HEK293 (cell line): ENCODE measurements at regions not wholly inside any gene's neighbourhood (a gene's known extent, or its start where the extent isn't known, plus 50 kb on each side); places are given as distances from the start of the nearest gene placed in this dataset.

Experiments
- CTCF ChIA-PET: fragments of 350-600 bp; formaldehyde crosslinking; extraction: SDS; loops from one replicate; lab custom pipeline; 2021; ENCODE audit warnings: antibody characterized with exemption; lab: Yijun Ruan, JAX
- POLR2A ChIA-PET: fragments of 300-600 bp; formaldehyde crosslinking; extraction: SDS; loops from one replicate; lab custom pipeline; 2020; ENCODE audit warnings: antibody characterized with exemption, inconsistent platforms; lab: Yijun Ruan, JAX
- H3K27ac ChIP-seq: fragments of 200-500 bp; sonication (Bioruptor generic); 2 replicates; pipeline ENCODE4 v1.5.1; 2014; ENCODE audit warnings: low read depth, low read length, control low read depth, inconsistent platforms; ENCODE audit errors: extremely low read depth
- H3K36me3 ChIP-seq, 2 experiments: fragments of 200-500 bp in 1 of 2; sonication (Bioruptor generic) in 1 of 2; 1 replicate in 1 of 2; 2 replicates in 1 of 2; pipeline ENCODE4 v1.5.1; 2014 to 2017; ENCODE audit warnings: inconsistent platforms in 2 of 2, low read length in 2 of 2; ENCODE audit not compliant: control insufficient read depth in 2 of 2, insufficient read depth in 1 of 2
- H3K4me1 ChIP-seq: fragments of 200-500 bp; sonication (Bioruptor generic); 2 replicates; pipeline ENCODE4 v1.5.1; 2014; ENCODE audit warnings: mild to moderate bottlenecking, low read length, inconsistent platforms; ENCODE audit not compliant: control insufficient read depth, insufficient read depth
- H3K4me3 ChIP-seq: 2 replicates; pipeline ENCODE4 v1.5.1; 2011; ENCODE audit warnings: low read depth, mild to moderate bottlenecking, control low read depth, low read length, moderate library complexity
- H3K9me3 ChIP-seq: fragments of 200-500 bp; sonication (Bioruptor generic); 2 replicates; pipeline ENCODE4 v1.5.1; 2014; ENCODE audit warnings: low read depth, low read length, inconsistent platforms; ENCODE audit not compliant: control insufficient read depth, insufficient read depth
- AEBP2 ChIP-seq: fragments of 450-650 bp; formaldehyde crosslinking; IDR thresholded peaks from 2 replicates; pipeline ENCODE4 v1.5.1; 2016; ENCODE audit warnings: missing biosample characterization, missing genetic modification characterization, borderline replicate concordance
- BCL11A ChIP-seq: fragments of 450-650 bp; formaldehyde crosslinking; IDR thresholded peaks from 2 replicates; pipeline ENCODE4 v1.5.1; 2016; ENCODE audit warnings: low read depth, missing biosample characterization, missing genetic modification characterization
- EGR2 ChIP-seq: fragments of 450-650 bp; formaldehyde crosslinking; IDR thresholded peaks from 2 replicates; pipeline ENCODE4 v1.5.1; 2016; ENCODE audit warnings: low read depth, missing biosample characterization, missing genetic modification characterization
- GFI1B ChIP-seq: fragments of 450-650 bp; formaldehyde crosslinking; IDR thresholded peaks from 2 replicates; pipeline ENCODE4 v1.5.1; 2016; ENCODE audit warnings: missing biosample characterization, missing genetic modification characterization
- GLI4 ChIP-seq: fragments of 450-650 bp; formaldehyde crosslinking; IDR thresholded peaks from 2 replicates; pipeline ENCODE4 v1.5.1; 2016; ENCODE audit warnings: missing biosample characterization, missing genetic modification characterization
- KLF10 ChIP-seq: fragments of 450-650 bp; IDR thresholded peaks from 2 replicates; pipeline ENCODE4 v1.5.1; 2018; ENCODE audit warnings: missing biosample characterization, mild to moderate bottlenecking, missing genetic modification characterization
- KLF16 ChIP-seq: fragments of 450-650 bp; formaldehyde crosslinking; IDR thresholded peaks from 2 replicates; pipeline ENCODE4 v1.5.1; 2017; ENCODE audit warnings: missing biosample characterization, missing genetic modification characterization
- REST ChIP-seq: fragments of 450-650 bp; formaldehyde crosslinking; IDR thresholded peaks from 2 replicates; pipeline ENCODE4 v1.5.1; 2016; ENCODE audit warnings: missing biosample characterization, missing genetic modification characterization
- SCRT1 ChIP-seq: fragments of 450-650 bp; formaldehyde crosslinking; IDR thresholded peaks from 2 replicates; pipeline ENCODE4 v1.5.1; 2016; ENCODE audit warnings: missing biosample characterization, missing genetic modification characterization, borderline replicate concordance
- ZFP3 ChIP-seq: fragments of 450-650 bp; formaldehyde crosslinking; IDR thresholded peaks from 2 replicates; pipeline ENCODE4 v1.5.1; 2016; ENCODE audit warnings: low read depth, missing biosample characterization, missing genetic modification characterization
- ZNF112 ChIP-seq: fragments of 450-650 bp; formaldehyde crosslinking; IDR thresholded peaks from 2 replicates; pipeline ENCODE4 v1.5.0; 2017; ENCODE audit warnings: missing biosample characterization, missing genetic modification characterization
- ZNF155 ChIP-seq: fragments of 450-650 bp; formaldehyde crosslinking; IDR thresholded peaks from 2 replicates; pipeline ENCODE4 v1.5.1; 2016; ENCODE audit warnings: missing biosample characterization, missing genetic modification characterization
- ZNF26 ChIP-seq: fragments of 450-650 bp; formaldehyde crosslinking; IDR thresholded peaks from 2 replicates; pipeline ENCODE4 v1.5.1; 2016; ENCODE audit warnings: missing biosample characterization, missing genetic modification characterization
- ZNF510 ChIP-seq: fragments of 450-650 bp; formaldehyde crosslinking; IDR thresholded peaks from 2 replicates; pipeline ENCODE4 v1.5.1; 2018; ENCODE audit warnings: mild to moderate bottlenecking, missing genetic modification characterization, missing biosample characterization; ENCODE audit not compliant: insufficient replicate concordance
- ZNF521 ChIP-seq: fragments of 450-650 bp; formaldehyde crosslinking; IDR thresholded peaks from 2 replicates; pipeline ENCODE4 v1.5.1; 2017; ENCODE audit warnings: missing biosample characterization, mild to moderate bottlenecking, missing genetic modification characterization
- ZNF776 ChIP-seq: fragments of 450-650 bp; formaldehyde crosslinking; IDR thresholded peaks from 2 replicates; pipeline ENCODE4 v1.5.0; 2017; ENCODE audit warnings: missing biosample characterization, missing genetic modification characterization, borderline replicate concordance
- ZNF791 ChIP-seq: fragments of 450-650 bp; formaldehyde crosslinking; IDR thresholded peaks from 2 replicates; pipeline ENCODE4 v1.5.1; 2016; ENCODE audit warnings: missing biosample characterization, missing genetic modification characterization
- ZNF837 ChIP-seq: fragments of 450-650 bp; formaldehyde crosslinking; IDR thresholded peaks from 2 replicates; pipeline ENCODE4 v1.5.1; 2016; ENCODE audit warnings: missing biosample characterization, missing genetic modification characterization
- ZSCAN23 ChIP-seq: fragments of 450-650 bp; formaldehyde crosslinking; IDR thresholded peaks from 2 replicates; pipeline ENCODE4 v1.5.1; 2016; ENCODE audit warnings: missing biosample characterization, missing genetic modification characterization

- Histone ChIP-seq H3K4me3 (no peak overlapping the region), H3K27ac (no peak overlapping the region), H3K36me3 (no peaks in the 10 kb centered on the region), H3K4me1 (peaks cover 5% of the 10 kb centered on the region; the same call in 1 of the 2 replicates), H3K9me3 (no peaks in the 10 kb centered on the region)
- POLR2A ChIA-PET = interaction anchor here (0.6 kb wide), 1 partner anchor 11 kb away, joined by 4 read pairs; no protein-coding TSS in a partner anchor
- no peak for TF ChIP-seq KLF10 (tag by site-specific recombination)
- TF ChIP-seq GLI4 (tag by site-specific recombination) = no peak
- peak; percentile 44; the same call in 1 of the 2 replicates for TF ChIP-seq EGR2 (tag by site-specific recombination)
- peak; percentile 98 for TF ChIP-seq ZNF112
- CTCF ChIA-PET = interaction anchor here (0.6 to 3.6 kb wide), 6 partner anchors 12 to 502 kb away, joined by 3 to 19 read pairs (median 4); no protein-coding TSS in a partner anchor
Measured at GRCh38 chr16:85240982-85241924, 129.0 kb upstream of the CIBAR2 start.

- H3K36me3 ChIP-seq = no peaks in the 10 kb centered on the region
- CTCF ChIA-PET = interaction anchor here (0.8 to 3.6 kb wide), 5 partner anchors 11 to 501 kb away, joined by 3 to 19 read pairs (median 3); no protein-coding TSS in a partner anchor
- TF ChIP-seq BCL11A (tag by site-specific recombination) (no peak), ZNF776 (tag by site-specific recombination) (no peak), ZNF155 (no peak), ZNF510 (tag by site-specific recombination) (no peak), KLF16 (tag by site-specific recombination) (no peak), ZSCAN23 (tag by site-specific recombination) (no peak), REST (tag by site-specific recombination) (no peak), AEBP2 (tag by site-specific recombination) (no peak), ZNF521 (no peak), GFI1B (no peak), SCRT1 (tag by site-specific recombination) (no peak), ZNF26 (tag by site-specific recombination) (no peak), ZFP3 (tag by site-specific recombination) (no peak), ZNF791 (no peak), ZNF837 (no peak)
- TF ChIP-seq, all 188 proteins: peak for 0
- Histone ChIP-seq H3K27ac (no peak overlapping the region), H3K9me3 (no peaks in the 10 kb centered on the region), H3K4me3 (no peak overlapping the region), H3K4me1 (peaks cover 5% of the 10 kb centered on the region; the same call in 1 of the 2 replicates)
- POLR2A ChIA-PET = no interaction called here
Measured at GRCh38 chr16:85242140-85242539, 129.9 kb upstream of the CIBAR2 start.
